GM12892 (cell line): ENCODE measurements at regions not wholly inside any gene's neighbourhood (a gene's known extent, or its start where the extent isn't known, plus 50 kb on each side); places are given as distances from the start of the nearest gene placed in this dataset.

Source experiments
- POLR2A ChIP-seq: IDR thresholded peaks from 2 replicates; pipeline ENCODE4 v1.6.1; 2011; ENCODE audit warnings: low read depth, low read length, control low read depth
- POLR2AphosphoS5 ChIP-seq: IDR thresholded peaks from 2 replicates; pipeline ENCODE4 v1.6.1; 2011; ENCODE audit warnings: low read depth, low read length, control low read depth
- TAF1 ChIP-seq: IDR thresholded peaks from 2 replicates; pipeline ENCODE4 v1.6.1; 2011; ENCODE audit warnings: low read depth, mild to moderate bottlenecking, control low read depth, low read length, borderline replicate concordance

GRCh38 chr18:51519571-51519970, 322.1 kb upstream of the MEX3C start:
- TF ChIP-seq POLR2AphosphoS5 (no peak), POLR2A (no peak), TAF1 (no peak)
